ENCODE measurements at regions not wholly inside any gene's neighbourhood (a gene's known extent, or its start where the extent isn't known, plus 50 kb on each side); places are given as distances from the start of the nearest gene placed in this dataset.
A peak's percentile ranks its signal among the peaks of the same experiment; 100 is the strongest.

GRCh38 chr21:28336314-28336713 lies 656.4 kb downstream of the LTN1 start:
- Histone ChIP-seq H3K9me3 (no peaks in the 10 kb centered on the region), H3K4me1 (peaks cover 23% of the 10 kb centered on the region), H3K36me3 (replicated peaks in 1 of 2; ENCODE audit: insufficient read depth in 1 of 2, low read depth in 2 of 2) (no peaks in the 10 kb centered on the region), H3K27ac (no peak overlapping the region), H3K4me3 (no peak overlapping the region), H3K27me3 (no peaks in the 10 kb centered on the region)
- intact Hi-C loops (cut with DNase I) = no loop called here
- ATAC-seq (peak; percentile 83), DNase-seq (peak; percentile 37 to 64 (median 56))
- peak; percentile 9 to 82 (median 71) for TF ChIP-seq CTCF (IDR thresholded peaks at IDR 0.05)
- no peak for TF ChIP-seq POLR2A (IDR thresholded peaks at IDR 0.05)
- WGBS, 2 donors = 0 to 4% methylated on average over 3 of the region's 3 CpGs

GRCh38 chr21:28334407-28334806 lies 658.3 kb downstream of the LTN1 start:
- Histone ChIP-seq H3K4me3 (no peak overlapping the region), H3K9me3 (no peaks in the 10 kb centered on the region), H3K27me3 (no peaks in the 10 kb centered on the region), H3K27ac (no peak overlapping the region), H3K36me3 (replicated peaks in 1 of 2; ENCODE audit: insufficient read depth in 1 of 2, low read depth in 2 of 2) (no peaks in the 10 kb centered on the region), H3K4me1 (peaks cover 17% of the 10 kb centered on the region)
- intact Hi-C loops (cut with DNase I) = no loop called here
- ATAC-seq (no peak), DNase-seq (no peak)
- WGBS, 2 donors = 83 to 88% methylated on average over 2 of the region's 2 CpGs
- TF ChIP-seq CTCF (IDR thresholded peaks at IDR 0.05) = no peak
- TF ChIP-seq POLR2A (IDR thresholded peaks at IDR 0.05) = no peak

- Histone ChIP-seq H3K27ac (no peak overlapping the region), H3K4me3 (no peak overlapping the region), H3K9me3 (no peaks in the 10 kb centered on the region), H3K36me3 (replicated peaks in 1 of 2; ENCODE audit: insufficient read depth in 1 of 2, low read depth in 2 of 2) (no peaks in the 10 kb centered on the region), H3K27me3 (no peaks in the 10 kb centered on the region), H3K4me1 (peaks cover 13% of the 10 kb centered on the region)
- WGBS, 2 donors = 61 to 66% methylated on average over 3 of the region's 3 CpGs
- no peak for ATAC-seq
- TF ChIP-seq POLR2A (IDR thresholded peaks at IDR 0.05) (no peak), CTCF (IDR thresholded peaks at IDR 0.05) (no peak)
- DNase-seq = no peak
- intact Hi-C loops (cut with DNase I) = no loop called here
Observed at GRCh38 chr21:28333578-28334075, 659.0 kb downstream of the LTN1 start.

- Histone ChIP-seq H3K36me3 (replicated peaks in 1 of 2; ENCODE audit: insufficient read depth in 1 of 2, low read depth in 2 of 2) (no peaks in the 10 kb centered on the region), H3K27me3 (no peaks in the 10 kb centered on the region), H3K4me3 (no peak overlapping the region), H3K4me1 (peaks cover 13% of the 10 kb centered on the region), H3K27ac (no peak overlapping the region), H3K9me3 (no peaks in the 10 kb centered on the region)
- no peak for TF ChIP-seq POLR2A (IDR thresholded peaks at IDR 0.05)
- no peak for TF ChIP-seq CTCF (IDR thresholded peaks at IDR 0.05)
- DNase-seq (no peak), ATAC-seq (no peak)
- WGBS, 2 donors = 53 to 62% methylated on average over 1 of the region's 1 CpG
- intact Hi-C loops (cut with DNase I) = no loop called here
Observed at GRCh38 chr21:28332796-28333195, 659.9 kb downstream of the LTN1 start.

- WGBS, 2 donors = 89 to 100% methylated on average over 1 of the region's 1 CpG
- Histone ChIP-seq H3K9me3 (no peaks in the 10 kb centered on the region), H3K36me3 (replicated peaks in 1 of 2; ENCODE audit: insufficient read depth in 1 of 2, low read depth in 2 of 2) (no peaks in the 10 kb centered on the region), H3K4me3 (no peak overlapping the region), H3K4me1 (no peaks in the 10 kb centered on the region), H3K27ac (no peak overlapping the region), H3K27me3 (no peaks in the 10 kb centered on the region)
- ATAC-seq (no peak), DNase-seq (no peak)
- TF ChIP-seq CTCF (IDR thresholded peaks at IDR 0.05) = no peak
- TF ChIP-seq POLR2A (IDR thresholded peaks at IDR 0.05) = no peak
- intact Hi-C loops (cut with DNase I) = no loop called here
Observed at GRCh38 chr21:28325618-28326017, 667.1 kb downstream of the LTN1 start.
